OCI-LY1 (cell line): ENCODE measurements at regions not wholly inside any gene's neighbourhood (a gene's known extent, or its start where the extent isn't known, plus 50 kb on each side); places are given as distances from the start of the nearest gene placed in this dataset.

ENCODE experiments used
- EZH2 ChIP-seq: fragments of 200-600 bp; sonication (generic), shearing (Covaris generic); IDR thresholded peaks from 2 replicates; pipeline ENCODE4 v1.8.0; 2017; ENCODE audit warnings: borderline replicate concordance, mixed run types, mild to moderate bottlenecking, antibody characterized with exemption, low read length, moderate library complexity, mixed read lengths
- TF ChIP-seq, protein P1 (sequence below): fragments of 200-600 bp; sonication (generic), shearing (Covaris generic); IDR thresholded peaks from 2 replicates; pipeline ENCODE4 v1.5.1; 2017; ENCODE audit warnings: mild to moderate bottlenecking, antibody characterized with exemption, low read length, moderate library complexity, mixed read lengths

DNA sequence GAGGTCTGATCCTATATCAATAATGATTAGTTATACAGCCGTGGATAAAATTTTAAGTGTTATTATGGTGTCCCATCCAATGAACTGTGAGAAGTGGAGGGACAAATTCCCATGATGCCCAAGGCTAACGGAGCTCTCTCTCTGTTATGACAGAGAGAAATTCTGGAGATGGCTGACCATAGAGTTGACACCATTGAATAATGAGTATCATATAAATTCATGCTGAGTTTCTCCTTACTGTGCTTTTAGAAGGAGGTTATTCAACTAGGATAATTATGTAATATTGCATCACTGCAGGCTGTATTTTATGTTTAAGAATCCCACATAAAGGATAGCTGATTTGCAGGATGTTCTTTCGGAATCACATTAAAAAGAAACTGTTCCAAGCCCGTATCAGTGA, 82.9 kb downstream of the PYDC2 start:
- TF ChIP-seq, protein P1, sequence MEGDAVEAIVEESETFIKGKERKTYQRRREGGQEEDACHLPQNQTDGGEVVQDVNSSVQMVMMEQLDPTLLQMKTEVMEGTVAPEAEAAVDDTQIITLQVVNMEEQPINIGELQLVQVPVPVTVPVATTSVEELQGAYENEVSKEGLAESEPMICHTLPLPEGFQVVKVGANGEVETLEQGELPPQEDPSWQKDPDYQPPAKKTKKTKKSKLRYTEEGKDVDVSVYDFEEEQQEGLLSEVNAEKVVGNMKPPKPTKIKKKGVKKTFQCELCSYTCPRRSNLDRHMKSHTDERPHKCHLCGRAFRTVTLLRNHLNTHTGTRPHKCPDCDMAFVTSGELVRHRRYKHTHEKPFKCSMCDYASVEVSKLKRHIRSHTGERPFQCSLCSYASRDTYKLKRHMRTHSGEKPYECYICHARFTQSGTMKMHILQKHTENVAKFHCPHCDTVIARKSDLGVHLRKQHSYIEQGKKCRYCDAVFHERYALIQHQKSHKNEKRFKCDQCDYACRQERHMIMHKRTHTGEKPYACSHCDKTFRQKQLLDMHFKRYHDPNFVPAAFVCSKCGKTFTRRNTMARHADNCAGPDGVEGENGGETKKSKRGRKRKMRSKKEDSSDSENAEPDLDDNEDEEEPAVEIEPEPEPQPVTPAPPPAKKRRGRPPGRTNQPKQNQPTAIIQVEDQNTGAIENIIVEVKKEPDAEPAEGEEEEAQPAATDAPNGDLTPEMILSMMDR = no peak
- no peak for TF ChIP-seq EZH2
